ENCODE measurements at regions not wholly inside any gene's neighbourhood (a gene's known extent, or its start where the extent isn't known, plus 50 kb on each side); places are given as distances from the start of the nearest gene placed in this dataset.

DNA sequence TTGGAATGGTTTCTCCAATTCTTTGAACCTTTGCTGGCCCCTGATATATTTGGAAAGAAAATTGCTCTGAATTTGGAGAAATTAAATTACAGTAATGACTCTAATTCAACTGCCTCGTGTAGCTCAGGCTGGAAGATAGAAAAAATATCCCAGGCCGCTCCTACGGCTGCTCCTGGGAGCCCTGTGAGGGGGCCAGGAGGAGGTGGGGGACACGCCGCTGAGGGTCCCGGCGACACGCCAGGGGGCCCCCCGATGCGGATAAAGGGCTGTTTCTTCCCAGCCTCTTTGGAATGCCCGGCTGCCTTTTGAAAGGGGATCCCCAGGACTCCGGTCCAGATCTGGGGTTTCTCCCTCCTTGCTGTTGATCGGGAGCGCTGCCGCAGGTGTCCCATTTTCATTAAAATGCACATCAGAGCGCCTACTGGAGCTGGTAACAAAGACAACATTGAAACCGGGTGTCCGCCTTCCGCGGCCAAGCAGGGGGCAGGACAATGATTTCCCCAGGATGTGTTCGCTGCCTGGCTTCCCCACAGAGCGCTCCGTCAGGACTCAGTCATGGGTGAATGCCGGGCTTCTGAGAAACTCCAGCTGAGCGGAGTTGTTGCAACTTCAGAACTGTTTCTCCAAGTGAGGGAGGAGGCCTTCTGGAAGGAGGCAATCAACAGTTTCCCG lies 200.1 kb upstream of the KBTBD8 start:
- in situ Hi-C loops (cut with MboI; ENCODE audit: low sequenced_read_pairs) = no loop called here

DNA sequence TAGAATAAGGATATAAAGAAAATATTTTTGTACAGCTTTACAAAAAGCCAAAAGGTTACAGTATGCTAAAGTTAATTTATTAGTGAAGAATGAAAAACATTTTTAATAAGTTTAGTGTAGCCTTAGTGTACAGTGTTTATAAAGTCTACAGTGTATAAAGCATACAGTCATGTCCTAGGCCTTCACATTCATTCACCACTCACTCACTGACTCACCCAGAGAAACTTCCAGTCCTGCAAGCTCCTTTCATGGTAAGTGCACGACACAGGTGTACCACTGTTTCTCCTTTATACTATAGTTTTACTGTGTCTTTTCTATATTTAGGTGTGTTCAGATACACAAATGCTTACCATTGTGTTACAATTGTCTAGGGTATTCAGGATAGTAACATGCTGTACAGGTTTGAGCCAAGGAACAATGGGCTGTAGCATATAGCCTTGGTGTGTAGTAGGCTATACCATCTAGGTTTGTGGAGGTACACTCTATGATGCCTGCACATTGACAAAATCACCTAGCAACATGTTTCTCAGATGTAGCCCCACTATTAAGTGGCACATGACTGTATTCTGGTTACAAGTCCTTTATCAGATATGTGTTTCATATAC lies 197.1 kb upstream of the KBTBD8 start:
- in situ Hi-C loops (cut with MboI; ENCODE audit: low sequenced_read_pairs) = loop anchor here (25.0 kb wide), 1 partner anchor 539 kb away; no protein-coding TSS in a partner anchor

- in situ Hi-C loops (cut with MboI; ENCODE audit: low sequenced_read_pairs) = loop anchor here (25.0 kb wide), 1 partner anchor 541 kb away; no protein-coding TSS in a partner anchor
These were observed 194.9 kb upstream of the KBTBD8 start for GRCh38 chr3:66803206-66803605.

- in situ Hi-C loops (cut with MboI; ENCODE audit: low sequenced_read_pairs) = loop anchor here (25.0 kb wide), 1 partner anchor 542 kb away; no protein-coding TSS in a partner anchor
These were observed 194.1 kb upstream of the KBTBD8 start for GRCh38 chr3:66803721-66804695.

DNA sequence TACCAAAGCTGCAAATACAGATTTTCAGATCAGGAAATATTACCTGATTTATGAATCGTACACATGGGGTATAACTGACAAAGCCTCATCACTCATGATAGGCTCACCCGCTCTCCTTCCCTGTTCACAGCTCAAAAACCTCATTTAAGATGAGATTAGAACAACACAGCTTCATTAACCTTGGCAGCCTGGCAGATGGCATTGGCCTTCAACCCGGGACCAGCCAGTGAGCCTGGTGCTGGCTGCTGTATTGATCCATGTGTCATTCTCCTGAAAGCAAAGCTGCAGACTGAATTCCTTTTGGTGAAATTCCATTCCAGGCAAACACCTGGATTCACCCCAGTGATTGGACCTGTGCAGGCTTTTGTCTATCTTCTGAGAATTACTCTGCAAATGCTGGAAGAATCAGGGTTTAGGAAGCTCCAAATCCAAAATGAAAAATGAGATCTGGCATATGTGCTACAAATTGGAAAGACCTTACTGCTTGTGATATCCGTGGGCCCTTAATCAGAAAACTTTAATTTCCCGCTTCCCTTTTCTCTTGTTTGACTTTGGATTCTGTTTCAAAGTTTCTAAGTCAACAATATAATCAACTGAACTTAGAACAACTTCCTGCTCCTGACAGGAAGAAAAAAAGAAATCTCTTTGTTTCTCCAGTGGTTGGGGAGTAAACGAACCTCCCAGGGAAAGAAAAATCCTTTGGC lies 189.1 kb upstream of the KBTBD8 start:
- in situ Hi-C loops (cut with MboI; ENCODE audit: low sequenced_read_pairs) = loop anchor here (25.0 kb wide), 1 partner anchor 547 kb away; no protein-coding TSS in a partner anchor

DNA sequence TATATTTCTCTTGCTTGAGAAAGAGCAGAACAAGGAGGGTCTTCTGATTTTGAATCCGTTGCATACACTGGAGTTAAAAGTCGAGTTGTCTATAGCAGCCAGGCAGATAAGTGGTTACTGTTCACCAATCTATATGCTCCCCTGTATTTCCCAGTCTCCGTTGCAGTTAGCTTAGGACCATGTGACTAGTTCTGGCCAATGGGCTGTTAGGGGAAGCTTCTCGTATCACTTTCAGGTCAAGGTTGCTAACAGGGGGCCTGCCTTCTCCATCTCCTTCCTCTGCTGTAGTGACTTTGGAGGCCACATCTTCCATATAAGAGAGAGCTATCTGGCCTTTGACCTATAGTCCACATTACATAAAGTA lies 188.5 kb upstream of the KBTBD8 start:
- in situ Hi-C loops (cut with MboI; ENCODE audit: low sequenced_read_pairs) = loop anchor here (25.0 kb wide), 1 partner anchor 547 kb away; no protein-coding TSS in a partner anchor

DNA sequence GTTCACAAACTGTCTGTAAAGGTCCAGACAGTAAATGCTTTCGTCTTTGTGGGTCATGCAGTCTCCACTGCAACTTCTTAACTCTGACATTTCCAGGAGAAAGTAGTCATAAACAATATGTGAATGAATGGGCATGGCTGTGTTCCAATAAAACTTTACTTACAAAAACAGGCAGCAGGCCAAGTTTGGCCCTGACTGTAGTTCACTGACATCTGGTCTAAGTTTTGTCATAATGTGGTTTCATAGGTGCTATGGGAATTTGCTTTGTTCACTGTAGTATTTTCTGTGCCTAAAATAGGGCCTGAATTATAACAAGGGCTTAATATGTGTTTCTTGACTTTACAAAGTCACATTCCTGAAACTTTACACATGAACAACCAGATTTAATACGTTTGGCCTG lies 186.0 kb upstream of the KBTBD8 start:
- in situ Hi-C loops (cut with MboI; ENCODE audit: low sequenced_read_pairs) = loop anchor here (25.0 kb wide), 1 partner anchor 550 kb away; no protein-coding TSS in a partner anchor

DNA sequence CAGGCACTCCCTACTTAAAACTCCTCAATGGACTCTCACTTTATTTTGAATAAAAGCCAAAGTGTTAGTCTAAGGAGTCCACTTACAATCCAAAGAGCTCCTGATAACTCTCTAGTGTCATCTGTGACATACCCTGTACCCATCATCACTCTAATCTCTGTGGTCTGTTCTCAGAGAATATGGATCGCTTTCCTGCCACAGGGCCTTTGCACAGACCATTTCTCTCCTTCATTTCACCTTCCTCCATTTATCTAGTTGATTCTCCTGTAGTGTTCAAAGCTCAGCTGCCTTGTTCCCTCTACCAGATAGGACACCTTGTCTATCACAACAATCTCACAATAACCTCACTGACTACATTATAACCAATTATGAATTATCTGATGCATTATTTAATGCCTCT lies 185.4 kb upstream of the KBTBD8 start:
- in situ Hi-C loops (cut with MboI; ENCODE audit: low sequenced_read_pairs) = loop anchor here (25.0 kb wide), 1 partner anchor 550 kb away; no protein-coding TSS in a partner anchor

GRCh38 chr3:66816090-66816761 lies 181.9 kb upstream of the KBTBD8 start:
- in situ Hi-C loops (cut with MboI; ENCODE audit: low sequenced_read_pairs) = loop anchor here (25.0 kb wide), 1 partner anchor 554 kb away; no protein-coding TSS in a partner anchor

GRCh38 chr3:66817951-66818557 lies 180.1 kb upstream of the KBTBD8 start:
- in situ Hi-C loops (cut with MboI; ENCODE audit: low sequenced_read_pairs) = loop anchor here (25.0 kb wide), 1 partner anchor 556 kb away; no protein-coding TSS in a partner anchor

GRCh38 chr3:66819993-66820501 lies 178.1 kb upstream of the KBTBD8 start:
- in situ Hi-C loops (cut with MboI; ENCODE audit: low sequenced_read_pairs) = loop anchor here (25.0 kb wide), 1 partner anchor 558 kb away; no protein-coding TSS in a partner anchor

- in situ Hi-C loops (cut with MboI; ENCODE audit: low sequenced_read_pairs) = loop anchor here (25.0 kb wide), 1 partner anchor 560 kb away; no protein-coding TSS in a partner anchor
These were observed 175.7 kb upstream of the KBTBD8 start for GRCh38 chr3:66822186-66823008.

DNA sequence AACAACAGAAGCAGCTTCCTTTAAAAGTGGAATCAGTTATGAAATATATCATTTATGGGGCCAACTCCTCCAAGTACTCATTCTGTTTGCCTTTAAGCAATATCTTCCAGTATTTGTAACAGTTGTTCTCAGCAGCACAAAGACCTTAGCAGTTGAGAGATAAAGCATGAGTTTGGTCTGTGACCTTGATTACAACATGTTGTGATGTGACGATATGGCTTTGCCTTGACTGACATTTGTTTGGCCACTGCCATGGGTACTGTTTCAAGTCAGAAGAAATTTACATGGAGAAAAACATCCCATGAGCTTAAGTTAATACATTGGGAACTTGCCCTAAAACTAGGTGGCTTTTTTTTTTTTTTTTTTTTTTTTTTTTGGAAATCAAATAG lies 175.1 kb upstream of the KBTBD8 start:
- in situ Hi-C loops (cut with MboI; ENCODE audit: low sequenced_read_pairs) = loop anchor here (25.0 kb wide), 1 partner anchor 561 kb away; no protein-coding TSS in a partner anchor

DNA sequence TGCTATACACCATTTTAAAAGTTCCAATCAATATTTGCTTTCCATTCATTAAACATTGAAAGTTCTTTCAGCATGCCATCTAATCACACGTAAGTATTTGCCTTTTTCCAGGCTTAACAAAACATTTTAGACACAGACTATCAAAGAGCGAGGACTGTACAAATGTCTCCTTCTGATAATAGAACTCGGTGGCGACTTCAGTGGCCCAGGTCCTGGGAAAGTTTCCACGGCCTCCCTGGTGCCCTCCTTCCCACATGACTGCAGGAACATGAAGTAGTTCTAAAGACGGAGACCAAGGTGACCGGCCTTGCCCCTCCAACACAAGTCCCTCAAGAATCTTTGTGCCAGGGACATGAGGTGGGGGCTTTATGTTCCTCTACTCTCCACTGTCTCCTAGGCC lies 174.6 kb upstream of the KBTBD8 start:
- in situ Hi-C loops (cut with MboI; ENCODE audit: low sequenced_read_pairs) = loop anchor here (25.0 kb wide), 1 partner anchor 561 kb away; no protein-coding TSS in a partner anchor

DNA sequence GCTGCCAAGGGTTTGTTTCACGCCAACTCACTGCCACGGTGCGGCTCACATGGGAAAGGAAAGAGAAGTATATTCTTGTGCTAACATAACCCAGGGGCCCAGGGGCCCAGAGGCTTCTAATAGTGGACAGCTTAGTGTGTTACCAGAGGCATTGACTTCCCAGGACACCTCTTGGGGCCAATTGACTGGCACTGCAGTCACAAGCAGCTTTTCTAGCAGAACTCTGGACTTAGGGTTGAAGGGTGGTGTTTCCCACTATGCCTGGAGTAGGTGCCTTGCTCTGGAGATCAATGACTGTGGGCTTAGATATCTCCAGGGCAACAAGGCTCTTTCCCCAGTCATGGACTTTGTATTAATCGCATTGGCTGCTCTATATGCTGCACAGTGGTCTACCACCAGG lies 172.7 kb upstream of the KBTBD8 start:
- in situ Hi-C loops (cut with MboI; ENCODE audit: low sequenced_read_pairs) = no loop called here

- in situ Hi-C loops (cut with MboI; ENCODE audit: low sequenced_read_pairs) = no loop called here
These were observed 170.4 kb upstream of the KBTBD8 start for GRCh38 chr3:66827726-66828125.

DNA sequence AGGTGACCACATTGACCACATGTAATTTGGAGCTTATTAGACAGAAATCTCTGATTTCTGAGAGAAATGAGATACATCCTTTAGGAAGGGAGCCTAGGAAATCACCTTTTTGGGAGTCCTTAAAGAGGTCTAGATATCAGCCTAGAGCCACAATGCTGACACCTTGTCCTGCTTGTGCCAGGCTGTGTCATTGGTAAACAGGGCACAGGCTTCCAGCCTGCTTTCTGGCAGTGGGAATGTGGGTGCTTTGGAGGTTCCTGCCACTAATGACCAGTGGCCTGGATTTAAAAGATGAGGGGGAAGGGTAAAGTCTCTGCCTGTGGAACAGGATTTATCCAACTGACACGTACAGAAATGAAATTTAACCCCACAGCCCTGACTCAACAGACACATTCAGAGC lies 169.8 kb upstream of the KBTBD8 start:
- in situ Hi-C loops (cut with MboI; ENCODE audit: low sequenced_read_pairs) = no loop called here

DNA sequence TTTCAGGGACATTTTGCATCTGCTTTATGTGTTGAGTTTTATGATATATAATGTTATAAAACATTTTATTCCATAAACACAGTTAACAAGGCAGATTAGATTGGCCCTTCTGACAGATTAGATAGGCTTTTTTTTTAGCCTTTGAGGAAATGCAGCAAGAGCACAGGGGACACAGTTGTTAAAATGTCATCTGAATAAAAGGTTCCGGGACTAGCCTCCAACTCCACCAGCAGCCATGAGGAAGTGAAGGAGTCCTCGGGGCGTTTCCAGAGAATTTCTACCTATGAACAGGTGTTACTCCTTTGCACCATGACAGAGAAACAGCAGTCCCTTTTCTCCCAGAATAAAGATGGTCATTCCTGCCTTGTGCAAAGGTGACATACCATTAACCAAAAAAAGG lies 167.8 kb upstream of the KBTBD8 start:
- in situ Hi-C loops (cut with MboI; ENCODE audit: low sequenced_read_pairs) = no loop called here

Measured in HL-60/S4 treated with retinoic acid at 250 ng/mL for 4 days and 3 days (cell line).